GM13976 (cell line): ENCODE measurements at regions not wholly inside any gene's neighbourhood (a gene's known extent, or its start where the extent isn't known, plus 50 kb on each side); places are given as distances from the start of the nearest gene placed in this dataset.

Experiments
- DNase-seq: peaks from one replicate; pipeline ENCODE4 v3.0.0; 2012; ENCODE audit warnings: low spot score
- in situ Hi-C: fragments of 300-500 bp; cut with MboI; formaldehyde crosslinking; loops from one replicate; pipeline ENCODE4 v1.12.0; 2022; ENCODE audit warnings: low sequenced_read_pairs, mixed read lengths, inconsistent platforms; ENCODE audit not compliant: unreplicated experiment
- TF ChIP-seq, protein P1 (sequence below): IDR thresholded peaks from 2 replicates; pipeline ENCODE4 v1.5.1; 2012; ENCODE audit warnings: borderline replicate concordance, mild to moderate bottlenecking; ENCODE audit not compliant: insufficient read depth; ENCODE audit errors: extremely low read depth, missing control alignments, control extremely low read depth

DNA sequence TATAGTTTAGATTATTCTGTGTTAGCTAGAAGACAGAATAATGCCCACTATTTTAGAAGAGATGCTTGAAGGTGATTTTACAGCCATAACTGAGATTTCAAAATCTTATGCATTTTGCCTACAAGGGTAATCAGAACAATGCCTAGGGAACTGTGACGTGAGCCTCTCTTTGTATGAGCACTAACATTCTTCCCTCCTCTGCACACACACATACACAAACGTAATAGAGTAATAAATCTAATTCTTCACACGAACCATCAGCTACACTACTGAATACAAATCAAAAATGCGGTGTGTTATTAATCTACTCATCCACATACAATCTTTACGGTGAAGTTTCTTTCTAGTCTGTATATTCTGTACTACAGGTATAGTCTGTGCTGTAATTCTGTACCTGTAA lies 227.8 kb downstream of the PLK2 start:
- DNase-seq: no peak
- TF ChIP-seq, protein P1, sequence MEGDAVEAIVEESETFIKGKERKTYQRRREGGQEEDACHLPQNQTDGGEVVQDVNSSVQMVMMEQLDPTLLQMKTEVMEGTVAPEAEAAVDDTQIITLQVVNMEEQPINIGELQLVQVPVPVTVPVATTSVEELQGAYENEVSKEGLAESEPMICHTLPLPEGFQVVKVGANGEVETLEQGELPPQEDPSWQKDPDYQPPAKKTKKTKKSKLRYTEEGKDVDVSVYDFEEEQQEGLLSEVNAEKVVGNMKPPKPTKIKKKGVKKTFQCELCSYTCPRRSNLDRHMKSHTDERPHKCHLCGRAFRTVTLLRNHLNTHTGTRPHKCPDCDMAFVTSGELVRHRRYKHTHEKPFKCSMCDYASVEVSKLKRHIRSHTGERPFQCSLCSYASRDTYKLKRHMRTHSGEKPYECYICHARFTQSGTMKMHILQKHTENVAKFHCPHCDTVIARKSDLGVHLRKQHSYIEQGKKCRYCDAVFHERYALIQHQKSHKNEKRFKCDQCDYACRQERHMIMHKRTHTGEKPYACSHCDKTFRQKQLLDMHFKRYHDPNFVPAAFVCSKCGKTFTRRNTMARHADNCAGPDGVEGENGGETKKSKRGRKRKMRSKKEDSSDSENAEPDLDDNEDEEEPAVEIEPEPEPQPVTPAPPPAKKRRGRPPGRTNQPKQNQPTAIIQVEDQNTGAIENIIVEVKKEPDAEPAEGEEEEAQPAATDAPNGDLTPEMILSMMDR: no peak
- in situ Hi-C loops: no loop called here

DNA sequence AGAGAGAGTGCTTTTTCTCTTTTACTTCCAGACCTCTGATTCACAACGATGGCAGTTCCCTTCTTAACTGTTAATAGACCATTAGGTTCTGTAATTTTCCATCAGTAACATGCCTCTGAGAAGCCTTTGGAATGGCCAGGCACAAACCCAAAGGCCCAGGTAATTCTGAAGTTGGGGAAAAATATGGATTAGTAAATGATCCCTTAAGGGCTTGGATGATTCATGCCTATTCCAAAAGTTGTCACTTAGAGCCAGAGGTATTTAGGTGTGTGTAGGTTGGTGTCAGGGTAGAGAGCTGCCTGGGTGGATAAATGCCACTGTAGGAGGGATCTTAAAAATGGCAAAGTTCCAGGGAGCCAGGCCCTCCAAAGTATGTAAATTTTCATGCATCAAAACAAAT lies 228.8 kb downstream of the PLK2 start:
- no peak for DNase-seq
- TF ChIP-seq, protein P1: no peak
- in situ Hi-C loops: no loop called here

DNA sequence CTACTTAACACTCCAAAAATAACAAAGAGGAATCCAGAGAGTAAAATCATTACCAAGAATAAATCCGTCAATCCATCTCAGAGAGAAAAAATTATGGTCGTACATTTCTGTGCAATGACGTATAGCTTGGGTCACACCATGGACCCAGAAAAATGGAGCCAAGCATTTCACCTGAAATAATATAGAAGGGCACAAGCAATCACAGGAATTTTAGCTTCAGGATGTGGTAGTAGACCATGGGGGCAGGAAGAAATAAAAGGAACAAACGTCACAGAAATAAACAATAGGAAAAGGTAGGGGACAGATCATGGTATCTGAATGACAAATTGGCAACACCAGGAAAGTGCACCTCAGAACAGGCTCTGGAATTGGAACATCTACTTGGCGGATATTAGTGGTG lies 231.0 kb downstream of the PLK2 start:
- TF ChIP-seq, protein P1: no peak
- DNase-seq: no peak
- in situ Hi-C loops: no loop called here

DNA sequence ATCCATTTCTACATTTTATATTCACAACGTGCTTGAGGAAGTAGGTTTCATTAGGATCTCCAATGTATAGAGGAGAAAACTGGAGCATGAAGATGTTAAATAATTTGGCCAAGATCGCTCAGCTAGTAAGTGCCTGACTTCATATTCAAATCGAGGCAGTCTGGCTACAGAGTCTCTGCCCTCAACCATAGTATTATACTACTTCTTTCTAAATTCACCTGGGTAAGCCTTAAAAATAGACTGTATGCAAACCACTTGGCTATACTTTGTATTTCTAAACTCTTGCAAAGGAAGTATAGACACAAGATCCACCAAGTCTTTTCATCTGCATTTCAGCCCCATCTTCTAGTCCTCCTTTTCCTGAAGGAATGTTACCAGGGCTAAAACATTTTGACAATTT lies 232.0 kb downstream of the PLK2 start:
- DNase-seq: no peak
- in situ Hi-C loops: no loop called here
- TF ChIP-seq, protein P1: no peak

DNA sequence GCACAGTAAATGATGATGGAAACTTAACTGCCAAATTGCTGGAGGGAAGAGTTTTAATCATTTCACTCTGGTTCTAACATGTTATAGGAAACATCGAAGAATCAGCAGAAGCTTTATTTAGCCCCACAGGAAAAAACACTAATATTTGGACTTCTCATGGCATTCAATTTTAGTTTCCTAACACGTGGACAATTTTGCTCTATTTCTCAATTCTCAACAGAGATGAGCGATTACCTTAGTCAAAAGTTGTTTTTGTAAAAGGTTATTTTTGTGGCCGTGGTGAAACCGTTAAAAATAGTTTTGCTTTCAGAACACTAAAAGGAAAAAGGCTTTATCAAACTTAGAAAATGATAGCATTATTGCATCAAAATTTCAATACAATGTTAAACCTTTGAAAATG lies 235.2 kb downstream of the PLK2 start:
- no peak for DNase-seq
- TF ChIP-seq, protein P1: no peak
- in situ Hi-C loops: no loop called here

DNA sequence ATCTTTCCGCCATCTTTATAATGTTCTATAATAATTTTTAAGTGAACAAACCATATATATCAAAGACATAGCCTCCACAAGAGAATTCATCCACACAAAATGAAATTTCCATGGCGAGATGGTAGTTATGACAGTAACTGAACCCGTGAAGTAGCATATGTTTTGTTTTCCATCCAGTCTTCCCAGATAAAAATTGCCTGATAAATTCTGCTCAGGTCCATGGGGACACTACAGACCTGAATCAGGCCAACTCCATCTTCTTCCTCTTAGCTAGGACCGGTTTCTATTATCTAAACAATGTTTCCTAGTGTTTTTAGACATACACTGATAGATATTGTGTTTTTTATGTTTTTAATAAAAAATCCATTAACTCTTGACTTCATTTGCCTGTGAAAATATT lies 235.7 kb downstream of the PLK2 start:
- in situ Hi-C loops: no loop called here
- DNase-seq: no peak
- TF ChIP-seq, protein P1: no peak

DNA sequence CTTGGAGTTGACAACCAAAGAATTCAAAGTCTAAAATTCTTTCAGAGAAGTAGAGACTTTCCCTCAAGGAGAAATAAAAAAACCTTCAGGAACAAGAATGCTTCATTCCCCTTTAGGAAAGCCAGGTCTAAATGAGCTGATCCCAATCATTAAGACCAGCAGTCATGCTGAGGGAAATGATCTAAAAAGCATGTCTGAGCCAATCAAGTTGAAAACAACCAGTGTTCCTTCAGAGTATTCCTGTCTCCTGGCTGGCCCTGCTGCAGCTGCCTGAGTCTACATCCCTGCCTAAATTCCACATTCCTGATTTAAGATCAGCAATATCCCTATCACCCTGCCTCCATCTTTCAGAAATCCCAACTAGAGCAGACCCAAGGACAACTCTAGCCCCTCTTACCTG lies 244.5 kb downstream of the PLK2 start:
- in situ Hi-C loops: no loop called here
- DNase-seq: no peak
- TF ChIP-seq, protein P1: no peak
